Nephron (organoid): ENCODE measurements at regions not wholly inside any gene's neighbourhood (a gene's known extent, or its start where the extent isn't known, plus 50 kb on each side); places are given as distances from the start of the nearest gene placed in this dataset.
"Not testable (repeated sequence)": the region's sequence is repeated elsewhere in the genome, so short reads cannot be mapped to it uniquely, and the experiment has no call there.

Experiments used
- H3K27ac Mint-ChIP-seq, 3 experiments: 2 replicates each; pipeline ENCODE4 v1.8.0; 2020; ENCODE audit warnings: mixed read lengths in 3 of 3, mild to moderate bottlenecking in 2 of 3, moderate library complexity in 1 of 3
- H3K27me3 Mint-ChIP-seq: 2 replicates; pipeline ENCODE4 v1.8.0; 2021; ENCODE audit warnings: low read depth, mild to moderate bottlenecking, moderate library complexity, mixed read lengths
- H3K36me3 Mint-ChIP-seq: 2 replicates; pipeline ENCODE4 v1.8.0; 2020; ENCODE audit warnings: low read depth, mixed read lengths
- H3K4me1 Mint-ChIP-seq: 2 replicates; pipeline ENCODE4 v1.8.0; 2020; ENCODE audit warnings: mixed read lengths
- H3K4me3 Mint-ChIP-seq, 3 experiments: 2 replicates each; pipeline ENCODE4 v1.8.0; 2020; ENCODE audit warnings: mild to moderate bottlenecking in 3 of 3, mixed read lengths in 3 of 3, moderate library complexity in 2 of 3
- H3K9me3 Mint-ChIP-seq: 2 replicates; pipeline ENCODE4 v1.8.0; 2020; ENCODE audit warnings: mixed read lengths
- CTCF ChIP-seq, 3 experiments: fragments of 200-600 bp; sonication (generic); IDR thresholded peaks; one replicate each; pipeline ENCODE4 v1.5.0; 2021; ENCODE audit warnings: antibody characterized with exemption in 3 of 3; ENCODE audit not compliant: unreplicated experiment in 3 of 3

DNA sequence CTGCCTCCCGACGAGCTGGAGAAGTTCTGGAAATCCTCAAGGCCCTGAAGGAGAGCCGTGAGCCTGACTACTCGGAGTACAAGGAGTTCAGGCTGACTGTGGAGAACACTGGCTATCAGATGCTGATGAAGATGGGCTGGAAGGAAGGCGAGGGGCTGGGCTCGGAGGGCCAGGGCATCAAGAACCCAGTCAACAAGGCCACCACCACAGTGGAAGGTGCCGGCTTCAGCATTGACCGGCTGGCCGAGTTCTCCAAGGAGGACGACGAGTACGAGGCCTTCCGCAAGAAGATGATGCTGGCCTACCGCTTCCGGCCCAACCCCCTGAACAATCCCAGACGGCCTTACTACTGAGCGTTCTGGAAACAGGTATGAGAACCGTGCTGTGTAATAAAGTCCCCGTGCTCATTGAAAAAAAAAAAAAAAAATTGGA, 366.1 kb upstream of the ATXN7L3B start:
- no peak overlapping the region for H3K4me3 Mint-ChIP-seq
- H3K27me3 Mint-ChIP-seq: no peaks in the 10 kb centered on the region
- no peaks in the 10 kb centered on the region for H3K4me1 Mint-ChIP-seq
- H3K36me3 Mint-ChIP-seq: no peaks in the 10 kb centered on the region
- H3K9me3 Mint-ChIP-seq: peaks cover 5% of the 10 kb centered on the region
- no peak overlapping the region for H3K27ac Mint-ChIP-seq
- TF ChIP-seq CTCF (IDR thresholded peaks at IDR 0.05; ENCODE audit: unreplicated experiment in 3 of 3): no peak

DNA sequence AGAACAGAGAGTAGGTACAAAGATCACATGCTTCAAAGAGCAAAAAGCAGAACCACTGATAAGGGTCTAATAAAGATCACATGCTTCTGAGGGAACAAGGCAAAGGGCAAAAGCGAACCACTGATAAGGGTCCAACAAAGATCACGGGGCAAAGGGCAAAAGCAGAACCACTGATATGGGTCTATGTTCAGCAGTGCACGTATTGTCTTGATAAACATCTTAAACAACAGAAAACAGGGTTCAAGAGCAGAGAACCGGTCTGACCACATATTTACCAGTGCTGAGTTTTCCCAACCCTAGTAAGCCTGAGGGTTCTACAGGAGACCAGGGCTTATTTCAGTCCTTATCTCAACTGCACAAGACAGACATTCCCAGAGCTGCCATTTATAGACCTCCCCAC, 362.7 kb upstream of the ATXN7L3B start:
- H3K27ac Mint-ChIP-seq, H3K4me1 Mint-ChIP-seq, H3K4me3 Mint-ChIP-seq, H3K9me3 Mint-ChIP-seq, H3K27me3 Mint-ChIP-seq, H3K36me3 Mint-ChIP-seq: not testable (repeated sequence)

DNA sequence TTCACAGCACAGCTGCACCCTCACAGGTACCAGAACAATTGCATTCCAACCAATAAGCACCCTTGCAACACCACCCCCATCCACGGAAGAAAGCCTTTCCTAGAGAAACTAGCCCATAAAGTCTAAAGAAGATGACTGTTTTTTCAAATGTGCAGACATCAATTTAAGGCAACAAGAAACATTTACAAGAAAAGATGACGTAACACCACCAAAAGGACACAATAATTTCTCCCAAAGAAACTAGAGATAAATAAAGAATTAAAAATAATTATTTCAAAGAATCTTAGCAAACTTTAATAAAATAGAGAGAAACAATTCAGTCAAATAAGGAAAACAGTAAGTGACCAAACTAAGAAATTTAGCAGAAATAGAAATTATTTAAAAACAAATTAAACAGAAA, 352.3 kb upstream of the ATXN7L3B start:
- Mint-ChIP-seq H3K4me1 (no peaks in the 10 kb centered on the region), H3K9me3 (no peaks in the 10 kb centered on the region), H3K27me3 (no peaks in the 10 kb centered on the region), H3K4me3 (no peak overlapping the region), H3K36me3 (no peaks in the 10 kb centered on the region), H3K27ac (no peak overlapping the region)
- TF ChIP-seq CTCF (IDR thresholded peaks at IDR 0.05; ENCODE audit: unreplicated experiment in 3 of 3): no peak

DNA sequence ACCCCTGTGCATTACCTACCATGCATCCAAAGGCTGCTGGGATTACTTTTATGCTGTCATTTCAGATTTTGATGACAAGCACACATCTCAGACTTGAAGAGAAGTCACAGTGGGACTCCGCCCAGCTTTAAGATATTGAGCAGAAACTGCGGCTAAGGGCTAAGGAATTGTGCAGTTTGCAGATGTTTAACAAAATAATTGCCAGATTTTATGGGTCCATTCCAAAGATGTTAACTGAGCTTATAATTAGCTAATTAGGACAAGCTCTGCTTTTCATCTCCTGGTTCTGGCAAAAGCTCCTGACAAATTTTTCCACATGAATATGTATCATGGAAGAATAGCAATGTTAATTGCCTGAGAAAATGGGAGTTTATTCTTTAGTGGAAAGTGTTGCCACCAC, 344.4 kb upstream of the ATXN7L3B start:
- no peaks in the 10 kb centered on the region for H3K9me3 Mint-ChIP-seq
- H3K4me3 Mint-ChIP-seq: no peak overlapping the region
- no peaks in the 10 kb centered on the region for H3K4me1 Mint-ChIP-seq
- no peak overlapping the region for H3K27ac Mint-ChIP-seq
- TF ChIP-seq CTCF (IDR thresholded peaks at IDR 0.05; ENCODE audit: unreplicated experiment in 3 of 3): no peak
- no peaks in the 10 kb centered on the region for H3K36me3 Mint-ChIP-seq
- no peaks in the 10 kb centered on the region for H3K27me3 Mint-ChIP-seq

DNA sequence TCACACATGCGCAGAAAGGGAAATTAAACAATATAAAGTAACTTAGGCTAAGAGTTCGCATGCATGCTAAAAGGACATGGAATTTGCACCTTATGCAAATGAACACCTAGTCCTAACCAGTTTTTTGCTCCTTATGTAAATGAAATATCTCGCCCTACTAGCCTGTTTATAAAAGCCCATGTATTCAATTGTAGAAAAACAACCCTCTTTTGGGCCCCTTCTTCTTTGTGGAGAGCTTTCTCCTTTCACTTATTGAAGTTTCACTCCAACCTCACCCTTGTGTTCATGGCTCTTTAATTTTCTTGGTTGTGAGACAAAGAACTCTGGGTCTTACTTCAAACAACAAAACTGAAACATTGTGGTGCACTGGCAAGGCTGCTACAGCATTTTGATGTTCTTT, 333.4 kb upstream of the ATXN7L3B start:
- Mint-ChIP-seq H3K9me3 (no peaks in the 10 kb centered on the region), H3K27ac (no peak overlapping the region), H3K27me3 (no peaks in the 10 kb centered on the region), H3K36me3 (no peaks in the 10 kb centered on the region), H3K4me3 (no peak overlapping the region), H3K4me1 (no peaks in the 10 kb centered on the region)
- TF ChIP-seq CTCF (IDR thresholded peaks at IDR 0.05; ENCODE audit: unreplicated experiment in 3 of 3): no peak

DNA sequence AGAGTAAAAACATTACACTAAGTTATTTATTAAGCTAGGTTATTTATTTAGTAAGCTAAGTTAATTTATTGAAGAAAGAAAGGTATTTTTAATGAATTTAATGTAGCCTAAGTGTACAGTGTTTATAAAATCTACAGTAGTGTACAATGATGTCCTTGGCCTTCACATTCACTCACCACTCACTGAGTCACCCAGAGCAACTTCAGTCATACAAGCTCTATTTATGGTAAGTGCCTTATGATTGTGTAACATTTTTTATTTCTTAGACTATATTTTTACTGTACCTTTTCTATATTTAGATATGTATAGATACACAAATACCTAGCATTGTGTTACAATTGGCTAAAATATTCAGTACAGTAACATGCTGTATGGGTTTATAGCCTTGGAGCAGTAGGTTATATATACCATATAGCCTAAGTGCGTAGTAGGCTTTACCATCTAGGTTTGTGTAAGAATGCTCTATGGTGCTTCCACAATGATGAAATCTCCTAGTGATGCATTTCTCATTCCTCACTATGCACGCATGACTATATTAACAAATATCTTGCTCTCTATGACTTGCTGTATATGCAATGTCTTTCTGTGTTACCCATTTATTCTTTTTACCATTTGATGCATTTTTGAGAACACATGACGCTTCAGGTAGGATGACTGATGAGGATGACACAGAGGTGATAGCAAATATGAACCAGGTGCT, 309.6 kb upstream of the ATXN7L3B start:
- Mint-ChIP-seq H3K9me3 (no peaks in the 10 kb centered on the region), H3K36me3 (no peaks in the 10 kb centered on the region), H3K27ac (no peak overlapping the region), H3K4me1 (no peaks in the 10 kb centered on the region), H3K27me3 (no peaks in the 10 kb centered on the region), H3K4me3 (no peak overlapping the region)
- no peak for TF ChIP-seq CTCF (IDR thresholded peaks at IDR 0.05; ENCODE audit: unreplicated experiment in 3 of 3)
